ENCODE measurements at regions not wholly inside any gene's neighbourhood (a gene's known extent, or its start where the extent isn't known, plus 50 kb on each side); places are given as distances from the start of the nearest gene placed in this dataset.

- TF ChIP-seq SIN3A (conservative IDR thresholded peaks at IDR 0.05 in 1 of 2, IDR thresholded peaks at IDR 0.05 in 1 of 2; ENCODE audit: low read depth in 1 of 2, low read length in 2 of 2), result no peak
- TF ChIP-seq EZH2 (IDR thresholded peaks at IDR 0.05; ENCODE audit: low read depth, low read length, severe bottlenecking), result no peak
- no peak for TF ChIP-seq POLR2A (IDR thresholded peaks at IDR 0.05; ENCODE audit: control extremely low read depth in 1 of 2, low read depth in 2 of 2, low read length in 2 of 2)
- no peak for TF ChIP-seq E2F6 (IDR thresholded peaks at IDR 0.05)
- TF ChIP-seq CTCF (IDR thresholded peaks at IDR 0.05; ENCODE audit: control extremely low read depth in 1 of 3, insufficient read depth in 1 of 3, low read depth in 1 of 3, low read length in 3 of 3), result no peak
- TF ChIP-seq RNF2 (IDR thresholded peaks at IDR 0.05; ENCODE audit: borderline replicate concordance, low read depth, low read length, missing control alignments, poor library complexity, severe bottlenecking), result no peak
- no peak for TF ChIP-seq EP300 (IDR thresholded peaks at IDR 0.05; ENCODE audit: borderline replicate concordance in 1 of 2, low read depth in 2 of 2, low read length in 2 of 2)
- TF ChIP-seq YY1 (IDR thresholded peaks at IDR 0.05; ENCODE audit: low read depth, low read length), result no peak
- no peak for TF ChIP-seq TEAD4 (IDR thresholded peaks at IDR 0.05; ENCODE audit: low read depth, low read length)
- TF ChIP-seq TCF12 (IDR thresholded peaks at IDR 0.05; ENCODE audit: low read depth, low read length), result no peak
- no peak for TF ChIP-seq FOSL1 (IDR thresholded peaks at IDR 0.05; ENCODE audit: insufficient read depth, low read depth, low read length)
- no peak for TF ChIP-seq SIX5 (IDR thresholded peaks at IDR 0.05; ENCODE audit: low read depth, low read length)
These were observed 635.9 kb upstream of the SUCLG2 start for GRCh38 chr3:68290333-68290732.
